Parathyroid adenoma (tissue), 2 donors: ENCODE measurements at regions not wholly inside any gene's neighbourhood (a gene's known extent, or its start where the extent isn't known, plus 50 kb on each side); places are given as distances from the start of the nearest gene placed in this dataset.

Experiments
- H2AFZ ChIP-seq: fragments of 300-600 bp; sonication (generic); one replicate; pipeline ENCODE4 v1.7.0; 2017; ENCODE audit warnings: antibody characterized with exemption, mild to moderate bottlenecking
- H3K27ac ChIP-seq: fragments of 300-600 bp; sonication (generic); one replicate; pipeline ENCODE4 v1.7.0; 2017
- H3K27me3 ChIP-seq: fragments of 300-600 bp; sonication (generic); one replicate; pipeline ENCODE4 v1.7.0; 2017; ENCODE audit warnings: low read length; ENCODE audit not compliant: control insufficient read depth, insufficient read depth
- H3K36me3 ChIP-seq: fragments of 300-600 bp; sonication (generic); one replicate; pipeline ENCODE4 v1.7.0; 2017; ENCODE audit warnings: low read length; ENCODE audit not compliant: control insufficient read depth, insufficient read depth
- H3K4me1 ChIP-seq: fragments of 300-600 bp; sonication (generic); one replicate; pipeline ENCODE4 v1.7.0; 2017; ENCODE audit warnings: control low read depth
- H3K4me2 ChIP-seq: fragments of 300-600 bp; sonication (generic); one replicate; pipeline ENCODE4 v1.7.0; 2017; ENCODE audit warnings: low read length
- H3K4me3 ChIP-seq: fragments of 300-600 bp; sonication (generic); one replicate; pipeline ENCODE4 v1.7.0; 2017; ENCODE audit warnings: low read depth, low read length
- H3K79me2 ChIP-seq: fragments of 300-600 bp; sonication (generic); one replicate; pipeline ENCODE4 v1.7.0; 2017; ENCODE audit warnings: control low read depth
- H3K9ac ChIP-seq: fragments of 300-600 bp; sonication (generic); one replicate; pipeline ENCODE4 v1.7.0; 2017; ENCODE audit warnings: mild to moderate bottlenecking
- H3K9me3 ChIP-seq: fragments of 300-600 bp; sonication (generic); one replicate; pipeline ENCODE4 v1.7.0; 2017; ENCODE audit warnings: low read length; ENCODE audit not compliant: control insufficient read depth
- TF ChIP-seq, protein P1 (sequence below): fragments of 300-600 bp; sonication (generic); IDR thresholded peaks from one replicate; pipeline ENCODE4 v1.7.0; 2017; ENCODE audit warnings: antibody characterized with exemption, mild to moderate bottlenecking
- donor health status: primary hyperparathyroidism.

DNA sequence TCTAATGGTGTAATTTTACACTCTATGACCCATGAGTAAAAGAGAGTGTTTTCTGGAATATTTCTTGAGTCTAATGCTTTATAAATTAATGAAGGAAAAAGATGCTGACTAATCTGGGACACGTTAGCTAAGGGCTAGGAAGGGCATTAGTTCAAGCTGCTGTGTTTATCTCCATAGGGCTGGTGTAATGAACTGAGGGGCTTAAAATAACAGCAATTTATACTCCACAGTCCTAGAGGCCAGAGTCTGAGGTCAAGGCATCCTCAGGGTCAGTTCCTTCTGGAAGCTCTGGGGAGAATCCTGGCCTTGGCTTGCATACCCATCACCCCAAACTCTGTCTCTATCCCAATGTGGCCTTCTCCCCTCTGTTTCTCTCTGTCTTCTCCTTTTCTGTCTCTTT is 105.2 kb upstream of the PFKP start:
- TF ChIP-seq, protein P1, sequence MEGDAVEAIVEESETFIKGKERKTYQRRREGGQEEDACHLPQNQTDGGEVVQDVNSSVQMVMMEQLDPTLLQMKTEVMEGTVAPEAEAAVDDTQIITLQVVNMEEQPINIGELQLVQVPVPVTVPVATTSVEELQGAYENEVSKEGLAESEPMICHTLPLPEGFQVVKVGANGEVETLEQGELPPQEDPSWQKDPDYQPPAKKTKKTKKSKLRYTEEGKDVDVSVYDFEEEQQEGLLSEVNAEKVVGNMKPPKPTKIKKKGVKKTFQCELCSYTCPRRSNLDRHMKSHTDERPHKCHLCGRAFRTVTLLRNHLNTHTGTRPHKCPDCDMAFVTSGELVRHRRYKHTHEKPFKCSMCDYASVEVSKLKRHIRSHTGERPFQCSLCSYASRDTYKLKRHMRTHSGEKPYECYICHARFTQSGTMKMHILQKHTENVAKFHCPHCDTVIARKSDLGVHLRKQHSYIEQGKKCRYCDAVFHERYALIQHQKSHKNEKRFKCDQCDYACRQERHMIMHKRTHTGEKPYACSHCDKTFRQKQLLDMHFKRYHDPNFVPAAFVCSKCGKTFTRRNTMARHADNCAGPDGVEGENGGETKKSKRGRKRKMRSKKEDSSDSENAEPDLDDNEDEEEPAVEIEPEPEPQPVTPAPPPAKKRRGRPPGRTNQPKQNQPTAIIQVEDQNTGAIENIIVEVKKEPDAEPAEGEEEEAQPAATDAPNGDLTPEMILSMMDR = no peak
- H3K9me3 ChIP-seq = no peaks in the 10 kb centered on the region

DNA sequence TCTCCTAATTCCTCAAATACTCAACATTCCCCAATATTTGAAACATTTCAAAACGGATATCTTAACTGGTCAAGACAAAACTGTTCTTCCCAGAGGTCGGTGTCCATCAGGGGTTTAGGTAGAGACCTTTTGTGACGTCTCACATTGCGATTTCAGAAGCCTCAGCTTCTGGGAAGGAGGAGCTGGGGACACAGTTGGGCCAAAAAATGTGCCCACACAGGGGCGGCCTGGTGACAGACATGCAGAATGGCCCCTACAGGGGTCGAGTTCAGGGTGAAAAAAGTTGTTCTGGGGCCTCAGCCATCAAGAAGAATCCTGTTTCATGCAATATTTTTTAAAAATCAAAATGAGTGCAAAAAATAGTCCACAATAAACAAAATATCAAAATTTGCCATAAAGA is 108.7 kb upstream of the PFKP start:
- H3K9ac ChIP-seq = no peak overlapping the region
- H3K4me3 ChIP-seq = no peak overlapping the region
- H3K27me3 ChIP-seq = no peaks in the 10 kb centered on the region
- H3K27ac ChIP-seq = no peak overlapping the region
- no peak overlapping the region for H2AFZ ChIP-seq
- no peaks in the 10 kb centered on the region for H3K4me1 ChIP-seq
- no peaks in the 10 kb centered on the region for H3K9me3 ChIP-seq
- H3K4me2 ChIP-seq = no peak overlapping the region
- no peaks in the 10 kb centered on the region for H3K79me2 ChIP-seq
- H3K36me3 ChIP-seq = no peaks in the 10 kb centered on the region
- TF ChIP-seq, protein P1 = no peak

More for the DNA sequence above, 105.2 kb upstream of the PFKP start:
- no peak overlapping the region for H3K4me2 ChIP-seq
- no peak overlapping the region for H3K9ac ChIP-seq
- no peak overlapping the region for H2AFZ ChIP-seq
- H3K79me2 ChIP-seq = no peaks in the 10 kb centered on the region
- H3K4me1 ChIP-seq = no peaks in the 10 kb centered on the region
- H3K36me3 ChIP-seq = no peaks in the 10 kb centered on the region
- no peak overlapping the region for H3K4me3 ChIP-seq
- no peak overlapping the region for H3K27ac ChIP-seq
- no peaks in the 10 kb centered on the region for H3K27me3 ChIP-seq

DNA sequence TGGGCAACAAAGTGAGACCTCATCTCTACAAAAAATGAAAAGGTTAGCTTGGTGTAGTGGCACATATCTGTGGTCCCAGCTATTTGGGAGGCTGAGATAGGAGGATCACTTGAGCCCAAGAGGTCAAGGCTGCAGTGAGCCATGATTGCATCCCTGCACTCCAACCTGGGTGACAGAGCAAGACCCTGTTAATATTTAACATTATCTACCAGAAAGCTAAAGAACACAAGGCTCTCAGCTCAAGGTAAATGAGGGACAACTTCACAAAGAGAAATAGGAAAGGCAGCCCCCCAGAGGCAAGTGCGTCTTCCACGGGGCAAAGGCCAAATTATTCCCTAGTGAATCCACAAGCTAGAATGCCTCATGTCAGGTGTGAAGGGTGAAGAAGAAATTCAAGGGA is 109.6 kb upstream of the PFKP start:
- TF ChIP-seq, protein P1 = no peak
- Histone ChIP-seq H3K27ac (no peak overlapping the region), H2AFZ (no peak overlapping the region), H3K9ac (no peak overlapping the region), H3K9me3 (no peaks in the 10 kb centered on the region), H3K27me3 (no peaks in the 10 kb centered on the region), H3K36me3 (no peaks in the 10 kb centered on the region), H3K4me1 (no peaks in the 10 kb centered on the region), H3K4me3 (no peak overlapping the region), H3K79me2 (no peaks in the 10 kb centered on the region), H3K4me2 (no peak overlapping the region)

- H3K4me1 ChIP-seq = no peaks in the 10 kb centered on the region
- no peaks in the 10 kb centered on the region for H3K36me3 ChIP-seq
- H3K79me2 ChIP-seq = no peaks in the 10 kb centered on the region
- H3K4me2 ChIP-seq = no peak overlapping the region
- H3K27me3 ChIP-seq = no peaks in the 10 kb centered on the region
- no peaks in the 10 kb centered on the region for H3K9me3 ChIP-seq
- TF ChIP-seq, protein P1 = no peak
- H3K4me3 ChIP-seq = no peak overlapping the region
- H3K9ac ChIP-seq = no peak overlapping the region
- H2AFZ ChIP-seq = no peak overlapping the region
- H3K27ac ChIP-seq = no peak overlapping the region
Measured at GRCh38 chr10:2955064-2955463, 112.3 kb upstream of the PFKP start.

- no peak overlapping the region for H2AFZ ChIP-seq
- H3K27me3 ChIP-seq = no peaks in the 10 kb centered on the region
- H3K27ac ChIP-seq = no peak overlapping the region
- no peak overlapping the region for H3K9ac ChIP-seq
- H3K9me3 ChIP-seq = no peaks in the 10 kb centered on the region
- no peaks in the 10 kb centered on the region for H3K36me3 ChIP-seq
- no peaks in the 10 kb centered on the region for H3K4me1 ChIP-seq
- H3K79me2 ChIP-seq = no peaks in the 10 kb centered on the region
- TF ChIP-seq, protein P1 = no peak
- no peak overlapping the region for H3K4me2 ChIP-seq
- H3K4me3 ChIP-seq = no peak overlapping the region
Measured at GRCh38 chr10:2953495-2953894, 113.9 kb upstream of the PFKP start.
